ENCODE measurements at regions not wholly inside any gene's neighbourhood (a gene's known extent, or its start where the extent isn't known, plus 50 kb on each side); places are given as distances from the start of the nearest gene placed in this dataset.

GRCh38 chr12:46701356-46701755 is 124.4 kb downstream of the SLC38A4 start:
- no peak for TF ChIP-seq MLX (CRISPR knock-in tag; IDR thresholded peaks at IDR 0.05)
- no peak for TF ChIP-seq IRF1 (CRISPR knock-in tag; IDR thresholded peaks at IDR 0.05)
- TF ChIP-seq FOXK1 (CRISPR knock-in tag; IDR thresholded peaks at IDR 0.05), result no peak
- TF ChIP-seq KAT7 (CRISPR knock-in tag; IDR thresholded peaks at IDR 0.05; ENCODE audit: borderline replicate concordance), result no peak
- TF ChIP-seq HMGXB4 (CRISPR knock-in tag; IDR thresholded peaks at IDR 0.05), result no peak
- no peak for TF ChIP-seq PRDM15 (CRISPR knock-in tag; IDR thresholded peaks at IDR 0.05)
- TF ChIP-seq ZMAT4 (CRISPR knock-in tag; IDR thresholded peaks at IDR 0.05), result no peak
- TF ChIP-seq E2F5 (CRISPR knock-in tag; IDR thresholded peaks at IDR 0.05), result no peak
- TF ChIP-seq GABPB1 (CRISPR knock-in tag; IDR thresholded peaks at IDR 0.05), result no peak
- TF ChIP-seq MAX (CRISPR knock-in tag; IDR thresholded peaks at IDR 0.05), result no peak
- no peak for TF ChIP-seq ZNF219 (CRISPR knock-in tag; IDR thresholded peaks at IDR 0.05; ENCODE audit: borderline replicate concordance)
- no peak for TF ChIP-seq GTF2I (CRISPR knock-in tag; conservative IDR thresholded peaks at IDR 0.05)
- no peak for TF ChIP-seq E2F1 (CRISPR knock-in tag; IDR thresholded peaks at IDR 0.05)
- no peak for TF ChIP-seq CDX4 (CRISPR knock-in tag; IDR thresholded peaks at IDR 0.05; ENCODE audit: borderline replicate concordance)
- TF ChIP-seq ZBTB43 (CRISPR knock-in tag; IDR thresholded peaks at IDR 0.05), result no peak
- TF ChIP-seq SMAD3 (CRISPR knock-in tag; IDR thresholded peaks at IDR 0.05; ENCODE audit: borderline replicate concordance), result no peak
- no peak for TF ChIP-seq CREB1 (CRISPR knock-in tag; IDR thresholded peaks at IDR 0.05)
- no peak for TF ChIP-seq ZNF512 (CRISPR knock-in tag; IDR thresholded peaks at IDR 0.05; ENCODE audit: borderline replicate concordance)
- no peak for TF ChIP-seq EMX1 (CRISPR knock-in tag; IDR thresholded peaks at IDR 0.05)
- Mint-ChIP-seq H3K36me3 (0 out of 2 replicates have a peak, but pooled peaks cover 4% of the 10 kb centered on the region), H3K27ac (no peak overlapping the region), H3K4me3 (no peak overlapping the region), H3K9me3 (peaks cover 24% of the 10 kb centered on the region), H3K4me1 (no peaks in the 10 kb centered on the region), H3K27me3 (ENCODE audit: low read depth) (no peaks in the 10 kb centered on the region)
- ATAC-seq (no peak), DNase-seq (ENCODE audit: low spot score) (no peak)
- ChIA-PET POLR2A (no interaction called here), CTCF (no interaction called here)

All from WTC11 (cell line).